GM19043 (cell line): ENCODE measurements at regions not wholly inside any gene's neighbourhood (a gene's known extent, or its start where the extent isn't known, plus 50 kb on each side); places are given as distances from the start of the nearest gene placed in this dataset.
"Not testable (repeated sequence)": the region's sequence is repeated elsewhere in the genome, so short reads cannot be mapped to it uniquely, and the experiment has no call there.

Experiments
- ATAC-seq: cut with Tn5 transposase; IDR thresholded peaks from one replicate; pipeline ENCODE4 v1.9.1; 2021; ENCODE audit warnings: low read depth; ENCODE audit not compliant: unreplicated experiment

- no peak for ATAC-seq
These were observed 57.1 kb upstream of the EOMES start for GRCh38 chr3:27779176-27779575.

GRCh38 chr3:27789420-27789819, 67.3 kb upstream of the EOMES start:
- ATAC-seq = no peak

GRCh38 chr3:27791956-27792355, 69.8 kb upstream of the EOMES start:
- ATAC-seq = no peak

- ATAC-seq = no peak
These were observed 70.7 kb upstream of the EOMES start for GRCh38 chr3:27792869-27793268.

GRCh38 chr3:27794211-27794610, 72.1 kb upstream of the EOMES start:
- no peak for ATAC-seq

GRCh38 chr3:27796365-27796875, 74.3 kb upstream of the EOMES start:
- ATAC-seq = no peak

- ATAC-seq = no peak
These were observed 75.7 kb upstream of the EOMES start for GRCh38 chr3:27797773-27798172.

- no peak for ATAC-seq
These were observed 78.1 kb upstream of the EOMES start for GRCh38 chr3:27800261-27800660.

GRCh38 chr3:27802425-27802824, 80.3 kb upstream of the EOMES start:
- no peak for ATAC-seq

- no peak for ATAC-seq
These were observed 80.7 kb upstream of the EOMES start for GRCh38 chr3:27802849-27803248.

GRCh38 chr3:27805282-27805681, 83.2 kb upstream of the EOMES start:
- no peak for ATAC-seq

- no peak for ATAC-seq
These were observed 91.1 kb upstream of the EOMES start for GRCh38 chr3:27813255-27813654.

GRCh38 chr3:27821609-27822008, 99.5 kb upstream of the EOMES start:
- ATAC-seq = not testable (repeated sequence)

GRCh38 chr3:27824312-27825200, 102.4 kb upstream of the EOMES start:
- ATAC-seq = no peak

GRCh38 chr3:27826448-27826847, 104.3 kb upstream of the EOMES start:
- ATAC-seq = no peak

- no peak for ATAC-seq
These were observed 104.9 kb upstream of the EOMES start for GRCh38 chr3:27827041-27827440.

- ATAC-seq = no peak
These were observed 118.9 kb upstream of the EOMES start for GRCh38 chr3:27840807-27841594.

GRCh38 chr3:27844052-27844675, 122.0 kb upstream of the EOMES start:
- ATAC-seq = no peak

- no peak for ATAC-seq
These were observed 125.6 kb upstream of the EOMES start for GRCh38 chr3:27847697-27848096.

GRCh38 chr3:27848826-27849225, 126.7 kb upstream of the EOMES start:
- no peak for ATAC-seq

GRCh38 chr3:27859821-27860220, 137.7 kb upstream of the EOMES start:
- no peak for ATAC-seq
